Kidney (tissue), 13 donors: ENCODE measurements at regions not wholly inside any gene's neighbourhood (a gene's known extent, or its start where the extent isn't known, plus 50 kb on each side); places are given as distances from the start of the nearest gene placed in this dataset.

Experiments
- DNase-seq, 5 donors: peaks; one replicate each; pipeline ENCODE4 v3.0.0-alpha.2; 2013 to 2020
- FAIRE-seq: peaks from 2 replicates; lab custom pipeline; 2012; peaks lifted over from hg19 to GRCh38; lab: Jason Lieb, UNC
- H3K27ac ChIP-seq, 2 donors: one replicate each; pipeline ENCODE4 v1.7.0; 2013; ENCODE audit warnings: low read depth in 2 of 2, low read length in 2 of 2, inconsistent platforms in 1 of 2
- H3K27me3 ChIP-seq: one replicate; pipeline ENCODE4 v1.7.1; 2013; ENCODE audit warnings: low read length, inconsistent platforms; ENCODE audit not compliant: control insufficient read depth, insufficient read depth
- H3K36me3 ChIP-seq, 3 donors: one replicate each; pipeline versions ENCODE4 v1.7.0 to v1.7.1; 2013; ENCODE audit warnings: low read length in 3 of 3, control low read depth in 1 of 3, inconsistent platforms in 1 of 3; ENCODE audit not compliant: insufficient read depth in 3 of 3, control insufficient read depth in 2 of 3
- H3K4me1 ChIP-seq, 3 donors: one replicate each; pipeline versions ENCODE4 v1.7.0 to v1.7.1; 2013; ENCODE audit warnings: low read length in 3 of 3, inconsistent platforms in 1 of 3, low read depth in 1 of 3; ENCODE audit not compliant: control insufficient read depth in 2 of 3, insufficient read depth in 2 of 3
- H3K4me3 ChIP-seq, 3 donors: one replicate each; pipeline versions ENCODE4 v1.7.0 to v1.8.1; 2013; ENCODE audit warnings: low read length in 3 of 3, control low read depth in 1 of 3, inconsistent platforms in 1 of 3
- H3K9ac ChIP-seq, 3 donors: one replicate each; pipeline versions ENCODE4 v1.7.0 to v1.7.1; 2013; ENCODE audit warnings: low read length in 3 of 3, control low read depth in 1 of 3, inconsistent platforms in 1 of 3
- H3K9me3 ChIP-seq, 3 donors: one replicate each; pipeline versions ENCODE4 v1.7.0 to v1.7.1; 2013; ENCODE audit warnings: low read length in 3 of 3, control low read depth in 1 of 3, inconsistent platforms in 1 of 3; ENCODE audit not compliant: control insufficient read depth in 2 of 3, insufficient read depth in 1 of 3
- intact Hi-C: fragments of 100-400 bp; cut with DNase I; formaldehyde crosslinking; loops from one replicate; pipeline ENCODE4 v1.11.1; 2022
- TF ChIP-seq, protein P1 (sequence below): IDR thresholded peaks from 3 replicates; pipeline ENCODE4 v1.5.1; 2012; ENCODE audit warnings: mild to moderate bottlenecking, moderate library complexity, borderline replicate concordance; ENCODE audit not compliant: insufficient read depth; ENCODE audit errors: extremely low read depth
- donor health status: control.
- donor health status: control.
- donor health status: control.
- donor health status: control.
- donor health status: control.
- donor health status: DM: yes; HTN: yes; CAD: no.
- donor health status: Normal renal cell carcinoma (clear cell type).

DNA sequence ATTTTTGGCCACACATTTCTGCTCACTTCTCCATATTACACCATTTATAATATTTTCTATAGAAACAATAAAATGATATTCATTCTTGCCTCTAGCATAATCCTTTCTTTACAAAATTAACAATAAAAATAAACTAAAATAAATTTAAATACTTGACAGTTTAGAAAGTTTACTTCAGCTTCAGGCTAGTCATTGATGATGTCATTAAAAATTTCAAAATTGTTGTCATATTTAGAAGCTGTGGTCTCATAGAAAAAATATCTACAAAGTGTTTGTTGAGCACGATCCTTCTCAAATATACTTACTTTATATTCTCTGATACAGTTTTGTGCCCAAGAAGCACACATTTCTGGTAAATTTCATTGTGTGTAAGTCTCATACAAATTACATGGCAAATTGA is 717.4 kb upstream of the CITED2 start:
- FAIRE-seq (no peak), DNase-seq (no peak)
- intact Hi-C loops, result no loop called here
- H3K9me3 ChIP-seq, result no peaks in the 10 kb centered on the region
- no peak overlapping the region for H3K9ac ChIP-seq
- no peaks in the 10 kb centered on the region for H3K36me3 ChIP-seq
- TF ChIP-seq, protein P1, sequence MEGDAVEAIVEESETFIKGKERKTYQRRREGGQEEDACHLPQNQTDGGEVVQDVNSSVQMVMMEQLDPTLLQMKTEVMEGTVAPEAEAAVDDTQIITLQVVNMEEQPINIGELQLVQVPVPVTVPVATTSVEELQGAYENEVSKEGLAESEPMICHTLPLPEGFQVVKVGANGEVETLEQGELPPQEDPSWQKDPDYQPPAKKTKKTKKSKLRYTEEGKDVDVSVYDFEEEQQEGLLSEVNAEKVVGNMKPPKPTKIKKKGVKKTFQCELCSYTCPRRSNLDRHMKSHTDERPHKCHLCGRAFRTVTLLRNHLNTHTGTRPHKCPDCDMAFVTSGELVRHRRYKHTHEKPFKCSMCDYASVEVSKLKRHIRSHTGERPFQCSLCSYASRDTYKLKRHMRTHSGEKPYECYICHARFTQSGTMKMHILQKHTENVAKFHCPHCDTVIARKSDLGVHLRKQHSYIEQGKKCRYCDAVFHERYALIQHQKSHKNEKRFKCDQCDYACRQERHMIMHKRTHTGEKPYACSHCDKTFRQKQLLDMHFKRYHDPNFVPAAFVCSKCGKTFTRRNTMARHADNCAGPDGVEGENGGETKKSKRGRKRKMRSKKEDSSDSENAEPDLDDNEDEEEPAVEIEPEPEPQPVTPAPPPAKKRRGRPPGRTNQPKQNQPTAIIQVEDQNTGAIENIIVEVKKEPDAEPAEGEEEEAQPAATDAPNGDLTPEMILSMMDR, result no peak
- no peak overlapping the region for H3K4me3 ChIP-seq
- H3K27me3 ChIP-seq, result no peaks in the 10 kb centered on the region
- H3K27ac ChIP-seq, result no peak overlapping the region
- no peaks in the 10 kb centered on the region for H3K4me1 ChIP-seq

GRCh38 chr6:140090871-140091270 is 716.4 kb upstream of the CITED2 start:
- Histone ChIP-seq H3K9ac (no peak overlapping the region), H3K27me3 (no peaks in the 10 kb centered on the region), H3K27ac (no peak overlapping the region), H3K4me3 (no peak overlapping the region), H3K9me3 (no peaks in the 10 kb centered on the region), H3K4me1 (no peaks in the 10 kb centered on the region), H3K36me3 (no peaks in the 10 kb centered on the region)
- no peak for FAIRE-seq
- TF ChIP-seq, protein P1, result no peak
- intact Hi-C loops, result no loop called here
- DNase-seq, result no peak

GRCh38 chr6:140083375-140083774 is 708.9 kb upstream of the CITED2 start:
- H3K4me3 ChIP-seq, result no peak overlapping the region
- FAIRE-seq (peak; percentile 68), DNase-seq (no peak)
- H3K4me1 ChIP-seq, result peaks cover 0 to 16% (median 4%) of the 10 kb centered on the region in 3 donors
- no peak overlapping the region for H3K9ac ChIP-seq
- no peaks in the 10 kb centered on the region for H3K36me3 ChIP-seq
- intact Hi-C loops, result no loop called here
- H3K9me3 ChIP-seq, result no peaks in the 10 kb centered on the region
- H3K27me3 ChIP-seq, result no peaks in the 10 kb centered on the region
- no peak overlapping the region for H3K27ac ChIP-seq
- TF ChIP-seq, protein P1, result no peak

- Histone ChIP-seq H3K36me3 (no peaks in the 10 kb centered on the region), H3K27me3 (no peaks in the 10 kb centered on the region), H3K27ac (no peak overlapping the region), H3K4me3 (no peak overlapping the region), H3K9ac (no peak overlapping the region), H3K4me1 (peaks cover 0 to 16% (median 4%) of the 10 kb centered on the region in 3 donors), H3K9me3 (no peaks in the 10 kb centered on the region)
- FAIRE-seq (no peak), DNase-seq (no peak)
- intact Hi-C loops, result no loop called here
- TF ChIP-seq, protein P1, result no peak
Observed at GRCh38 chr6:140082867-140083297, 708.4 kb upstream of the CITED2 start.
